ENCODE measurements at regions not wholly inside any gene's neighbourhood (a gene's known extent, or its start where the extent isn't known, plus 50 kb on each side); places are given as distances from the start of the nearest gene placed in this dataset.
"Not testable (repeated sequence)": the region's sequence is repeated elsewhere in the genome, so short reads cannot be mapped to it uniquely, and the experiment has no call there.

DNA sequence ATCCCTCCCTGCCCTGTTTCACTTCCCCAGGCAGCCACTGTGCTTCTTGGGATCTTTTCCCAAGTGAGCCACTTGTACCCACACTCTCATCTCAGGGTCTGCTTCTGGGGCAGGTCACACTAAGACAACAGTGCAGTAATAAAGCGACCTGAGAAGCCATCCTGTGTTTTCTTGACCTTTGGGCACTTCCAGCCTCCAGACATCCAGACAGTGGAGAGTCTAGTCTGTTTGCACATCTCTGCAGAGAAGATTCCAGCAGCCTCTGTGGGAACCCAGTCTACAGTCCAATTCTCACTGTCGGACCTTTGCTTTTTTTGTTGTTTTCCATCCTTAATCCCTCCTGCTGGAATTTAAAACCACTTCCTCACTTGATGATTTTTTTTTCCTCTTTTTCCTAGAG, 50.3 kb upstream of the ATP6AP2 start:
- no peak for TF ChIP-seq CTCF (conservative IDR thresholded peaks at IDR 0.05)
- H3K9me3 ChIP-seq (ENCODE audit: control insufficient read depth, low read length) = no peaks in the 10 kb centered on the region
- no peak overlapping the region for H3K9ac ChIP-seq (ENCODE audit: extremely low read depth, low read length, poor library complexity, severe bottlenecking)
- no peaks in the 10 kb centered on the region for H3K27me3 ChIP-seq (ENCODE audit: control insufficient read depth, insufficient read depth, low read length, poor library complexity, severe bottlenecking)
- peaks cover 36% of the 10 kb centered on the region for H3K9me3 Mint-ChIP-seq
- H3K4me1 Mint-ChIP-seq = peaks cover 10% of the 10 kb centered on the region
- WGBS, 2 experiments (ENCODE audit: insufficient coverage in 1 of 2, insufficient read length in 1 of 2) = 83 to 92% methylated on average over 1 to 2 of the region's 2 CpGs
- no peak for DNase-seq
- no peaks in the 10 kb centered on the region for H3K4me1 ChIP-seq (ENCODE audit: control insufficient read depth, insufficient read depth, low read length)
- H3K4me3 Mint-ChIP-seq = no peak overlapping the region
- H3K27ac ChIP-seq (ENCODE audit: low read depth, low read length) = no peak overlapping the region
- no peak overlapping the region for H3K27ac Mint-ChIP-seq
- no peaks in the 10 kb centered on the region for H3K27me3 Mint-ChIP-seq (ENCODE audit: insufficient read depth)
- H3K4me3 ChIP-seq (ENCODE audit: low read length) = no peak overlapping the region
- no peaks in the 10 kb centered on the region for H3K36me3 Mint-ChIP-seq (ENCODE audit: low read depth)
- no peaks in the 10 kb centered on the region for H3K36me3 ChIP-seq (ENCODE audit: control insufficient read depth, insufficient read depth, low read length)

- no peak overlapping the region for H3K27ac ChIP-seq (ENCODE audit: low read depth, low read length)
- WGBS, 2 experiments (ENCODE audit: insufficient coverage in 1 of 2, insufficient read length in 1 of 2) = 97% methylated on average over 2 of the region's 3 CpGs; no CpG with 5 or more reads in 1 of the 2 experiments
- no peak overlapping the region for H3K27ac Mint-ChIP-seq
- H3K27me3 ChIP-seq (ENCODE audit: control insufficient read depth, insufficient read depth, low read length, poor library complexity, severe bottlenecking) = no peaks in the 10 kb centered on the region
- no peaks in the 10 kb centered on the region for H3K36me3 ChIP-seq (ENCODE audit: control insufficient read depth, insufficient read depth, low read length)
- no peak overlapping the region for H3K9ac ChIP-seq (ENCODE audit: extremely low read depth, low read length, poor library complexity, severe bottlenecking)
- no peak overlapping the region for H3K4me3 ChIP-seq (ENCODE audit: low read length)
- H3K4me3 Mint-ChIP-seq = no peak overlapping the region
- DNase-seq = no peak
- no peaks in the 10 kb centered on the region for H3K9me3 ChIP-seq (ENCODE audit: control insufficient read depth, low read length)
- H3K9me3 Mint-ChIP-seq = peaks cover 42% of the 10 kb centered on the region
- TF ChIP-seq CTCF (conservative IDR thresholded peaks at IDR 0.05) = no peak
- no peaks in the 10 kb centered on the region for H3K4me1 ChIP-seq (ENCODE audit: control insufficient read depth, insufficient read depth, low read length)
- H3K36me3 Mint-ChIP-seq (ENCODE audit: low read depth) = no peaks in the 10 kb centered on the region
- H3K27me3 Mint-ChIP-seq (ENCODE audit: insufficient read depth) = no peaks in the 10 kb centered on the region
- H3K4me1 Mint-ChIP-seq = peaks cover 10% of the 10 kb centered on the region
Observed at GRCh38 chrX:40527543-40527942, 53.2 kb upstream of the ATP6AP2 start.

DNA sequence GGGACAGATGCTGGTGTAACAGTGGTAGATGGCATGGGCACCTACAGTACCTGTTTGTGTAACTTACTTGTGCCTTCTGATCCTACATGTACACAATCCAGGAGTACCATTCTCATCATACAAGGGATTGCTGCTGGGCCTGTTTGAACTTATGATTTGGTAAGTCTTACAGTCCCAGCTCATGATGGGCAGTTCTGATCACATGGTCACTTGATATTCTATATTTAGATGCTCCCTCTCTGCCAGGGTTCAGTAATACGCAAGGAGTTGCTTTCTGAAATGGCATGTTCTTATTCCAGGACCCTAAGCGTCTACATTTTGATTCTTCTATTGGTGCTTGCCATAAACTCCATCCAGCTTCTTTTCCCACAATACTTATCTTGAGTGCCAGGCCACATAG, 54.4 kb upstream of the ATP6AP2 start:
- H3K27ac ChIP-seq (ENCODE audit: low read depth, low read length) = no peak overlapping the region
- Mint-ChIP-seq H3K9me3 (peaks cover 38% of the 10 kb centered on the region), H3K36me3 (ENCODE audit: low read depth) (no peaks in the 10 kb centered on the region), H3K4me1 (peaks cover 8% of the 10 kb centered on the region), H3K27ac (no peak overlapping the region), H3K4me3 (no peak overlapping the region), H3K27me3 (ENCODE audit: insufficient read depth) (no peaks in the 10 kb centered on the region)
- no peaks in the 10 kb centered on the region for H3K27me3 ChIP-seq (ENCODE audit: control insufficient read depth, insufficient read depth, low read length, poor library complexity, severe bottlenecking)
- H3K4me3 ChIP-seq (ENCODE audit: low read length) = no peak overlapping the region
- WGBS, 2 experiments (ENCODE audit: insufficient coverage in 1 of 2, insufficient read length in 1 of 2) = 94 to 100% methylated on average over 1 to 2 of the region's 2 CpGs
- H3K9me3 ChIP-seq (ENCODE audit: control insufficient read depth, low read length) = no peaks in the 10 kb centered on the region
- TF ChIP-seq CTCF (conservative IDR thresholded peaks at IDR 0.05) = no peak
- no peak overlapping the region for H3K9ac ChIP-seq (ENCODE audit: extremely low read depth, low read length, poor library complexity, severe bottlenecking)
- H3K4me1 ChIP-seq (ENCODE audit: control insufficient read depth, insufficient read depth, low read length) = no peaks in the 10 kb centered on the region
- no peaks in the 10 kb centered on the region for H3K36me3 ChIP-seq (ENCODE audit: control insufficient read depth, insufficient read depth, low read length)
- DNase-seq = no peak

DNA sequence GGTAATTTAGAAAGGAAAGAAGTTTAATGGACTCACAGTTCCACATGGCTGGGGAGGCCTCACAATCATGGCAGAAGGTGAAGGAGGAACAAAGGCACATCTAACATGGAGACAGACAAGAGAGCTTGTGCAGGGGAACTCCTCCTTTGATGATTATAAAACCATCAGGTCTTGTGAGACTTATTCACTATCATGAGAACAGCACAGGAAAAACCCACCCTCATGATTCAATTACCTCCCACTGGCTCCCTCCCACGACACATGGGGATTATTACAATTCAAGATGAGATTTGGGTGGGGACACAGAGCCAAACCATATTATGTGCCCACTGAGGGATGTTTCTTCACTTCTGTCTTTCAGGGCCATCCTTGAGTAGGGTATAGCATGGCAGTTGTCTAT, 54.9 kb upstream of the ATP6AP2 start:
- not testable (repeated sequence) for H3K4me1 Mint-ChIP-seq; H3K4me3 Mint-ChIP-seq; H3K9ac ChIP-seq (ENCODE audit: extremely low read depth, low read length, poor library complexity, severe bottlenecking); H3K27ac Mint-ChIP-seq; H3K4me3 ChIP-seq (ENCODE audit: low read length); DNase-seq; H3K4me1 ChIP-seq (ENCODE audit: control insufficient read depth, insufficient read depth, low read length); H3K36me3 ChIP-seq (ENCODE audit: control insufficient read depth, insufficient read depth, low read length); H3K9me3 ChIP-seq (ENCODE audit: control insufficient read depth, low read length); H3K27me3 ChIP-seq (ENCODE audit: control insufficient read depth, insufficient read depth, low read length, poor library complexity, severe bottlenecking); H3K27me3 Mint-ChIP-seq (ENCODE audit: insufficient read depth); H3K27ac ChIP-seq (ENCODE audit: low read depth, low read length); H3K36me3 Mint-ChIP-seq (ENCODE audit: low read depth)
- WGBS, 2 experiments (ENCODE audit: insufficient coverage in 1 of 2, insufficient read length in 1 of 2) = 80% methylated on average over 1 of the region's 1 CpG; no CpG with 5 or more reads in 1 of the 2 experiments
- H3K9me3 Mint-ChIP-seq = peaks cover 40% of the 10 kb centered on the region

All from endodermal cell (in vitro differentiated cells).